BE2C (cell line): ENCODE measurements at regions not wholly inside any gene's neighbourhood (a gene's known extent, or its start where the extent isn't known, plus 50 kb on each side); places are given as distances from the start of the nearest gene placed in this dataset.

Experiments used
- DNase-seq: peaks from one replicate; pipeline ENCODE4 v3.0.0-alpha.2; 2020
- H3K27me3 ChIP-seq: fragments of 250-450 bp; sonication (Bioruptor Pico); 2 replicates; pipeline ENCODE4 v1.5.1; 2020; ENCODE audit warnings: mild to moderate bottlenecking
- H3K36me3 ChIP-seq: fragments of 250-450 bp; sonication (Bioruptor Pico); 2 replicates; pipeline ENCODE4 v1.5.1; 2020; ENCODE audit warnings: mild to moderate bottlenecking
- H3K4me1 ChIP-seq: fragments of 250-450 bp; sonication (Bioruptor Pico); 2 replicates; pipeline ENCODE4 v1.5.1; 2020
- H3K4me3 ChIP-seq: 2 replicates; pipeline ENCODE4 v1.5.1; 2011; ENCODE audit warnings: low read depth, low read length
- H3K9me3 ChIP-seq: fragments of 250-450 bp; sonication (Bioruptor Pico); 2 replicates; pipeline ENCODE4 v1.5.1; 2020
- TF ChIP-seq, protein P1 (sequence below): IDR thresholded peaks from 2 replicates; pipeline ENCODE4 v1.5.1; 2012; ENCODE audit warnings: mild to moderate bottlenecking, low read depth, low read length

DNA sequence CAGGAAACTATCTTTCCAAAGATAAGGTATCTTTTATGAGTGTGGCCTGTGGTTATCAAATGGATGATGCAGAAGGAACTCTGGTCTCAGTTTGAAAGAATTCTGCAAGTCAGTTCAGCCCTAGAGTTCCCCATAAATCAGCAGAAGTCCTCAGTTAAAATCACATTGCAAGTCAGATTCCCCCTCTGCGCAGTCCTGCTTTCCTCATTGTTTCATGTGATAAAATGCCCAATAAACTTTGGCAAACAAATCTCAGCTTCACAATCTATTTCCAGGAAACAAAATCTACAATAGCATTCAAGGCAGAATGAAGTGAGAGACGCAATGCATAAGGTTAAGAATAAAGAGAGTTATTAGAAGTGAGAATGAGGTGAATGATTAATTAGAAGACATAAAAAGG is 216.3 kb upstream of the KLHL1 start:
- no peaks in the 10 kb centered on the region for H3K36me3 ChIP-seq
- no peaks in the 10 kb centered on the region for H3K9me3 ChIP-seq
- TF ChIP-seq, protein P1, sequence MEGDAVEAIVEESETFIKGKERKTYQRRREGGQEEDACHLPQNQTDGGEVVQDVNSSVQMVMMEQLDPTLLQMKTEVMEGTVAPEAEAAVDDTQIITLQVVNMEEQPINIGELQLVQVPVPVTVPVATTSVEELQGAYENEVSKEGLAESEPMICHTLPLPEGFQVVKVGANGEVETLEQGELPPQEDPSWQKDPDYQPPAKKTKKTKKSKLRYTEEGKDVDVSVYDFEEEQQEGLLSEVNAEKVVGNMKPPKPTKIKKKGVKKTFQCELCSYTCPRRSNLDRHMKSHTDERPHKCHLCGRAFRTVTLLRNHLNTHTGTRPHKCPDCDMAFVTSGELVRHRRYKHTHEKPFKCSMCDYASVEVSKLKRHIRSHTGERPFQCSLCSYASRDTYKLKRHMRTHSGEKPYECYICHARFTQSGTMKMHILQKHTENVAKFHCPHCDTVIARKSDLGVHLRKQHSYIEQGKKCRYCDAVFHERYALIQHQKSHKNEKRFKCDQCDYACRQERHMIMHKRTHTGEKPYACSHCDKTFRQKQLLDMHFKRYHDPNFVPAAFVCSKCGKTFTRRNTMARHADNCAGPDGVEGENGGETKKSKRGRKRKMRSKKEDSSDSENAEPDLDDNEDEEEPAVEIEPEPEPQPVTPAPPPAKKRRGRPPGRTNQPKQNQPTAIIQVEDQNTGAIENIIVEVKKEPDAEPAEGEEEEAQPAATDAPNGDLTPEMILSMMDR: no peak
- no peak for DNase-seq
- no peaks in the 10 kb centered on the region for H3K27me3 ChIP-seq
- peaks cover 4% of the 10 kb centered on the region for H3K4me1 ChIP-seq
- H3K4me3 ChIP-seq: no peak overlapping the region

DNA sequence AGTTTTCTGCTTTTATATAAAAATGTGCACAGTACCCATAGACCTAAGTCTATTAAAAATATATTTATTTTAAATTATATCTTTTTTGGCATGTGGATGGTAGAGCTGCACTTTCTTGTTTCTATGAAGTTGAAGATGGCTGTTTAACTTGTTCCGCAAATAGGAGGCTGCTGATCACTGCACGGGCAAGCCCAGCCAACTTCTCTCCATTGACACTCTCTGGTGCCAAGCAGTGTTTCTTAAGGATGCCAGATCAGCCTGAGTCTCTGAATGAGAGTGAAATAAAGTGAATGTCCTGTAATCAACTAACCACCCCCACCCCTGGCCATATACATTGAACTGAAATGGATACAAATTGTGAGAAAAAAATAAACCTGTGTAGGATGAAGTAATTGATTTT is 202.9 kb upstream of the KLHL1 start:
- no peaks in the 10 kb centered on the region for H3K27me3 ChIP-seq
- H3K36me3 ChIP-seq: no peaks in the 10 kb centered on the region
- TF ChIP-seq, protein P1: no peak
- no peaks in the 10 kb centered on the region for H3K9me3 ChIP-seq
- H3K4me3 ChIP-seq: no peak overlapping the region
- no peak for DNase-seq
- 0 out of 2 replicates have a peak, but pooled peaks cover 2% of the 10 kb centered on the region for H3K4me1 ChIP-seq

DNA sequence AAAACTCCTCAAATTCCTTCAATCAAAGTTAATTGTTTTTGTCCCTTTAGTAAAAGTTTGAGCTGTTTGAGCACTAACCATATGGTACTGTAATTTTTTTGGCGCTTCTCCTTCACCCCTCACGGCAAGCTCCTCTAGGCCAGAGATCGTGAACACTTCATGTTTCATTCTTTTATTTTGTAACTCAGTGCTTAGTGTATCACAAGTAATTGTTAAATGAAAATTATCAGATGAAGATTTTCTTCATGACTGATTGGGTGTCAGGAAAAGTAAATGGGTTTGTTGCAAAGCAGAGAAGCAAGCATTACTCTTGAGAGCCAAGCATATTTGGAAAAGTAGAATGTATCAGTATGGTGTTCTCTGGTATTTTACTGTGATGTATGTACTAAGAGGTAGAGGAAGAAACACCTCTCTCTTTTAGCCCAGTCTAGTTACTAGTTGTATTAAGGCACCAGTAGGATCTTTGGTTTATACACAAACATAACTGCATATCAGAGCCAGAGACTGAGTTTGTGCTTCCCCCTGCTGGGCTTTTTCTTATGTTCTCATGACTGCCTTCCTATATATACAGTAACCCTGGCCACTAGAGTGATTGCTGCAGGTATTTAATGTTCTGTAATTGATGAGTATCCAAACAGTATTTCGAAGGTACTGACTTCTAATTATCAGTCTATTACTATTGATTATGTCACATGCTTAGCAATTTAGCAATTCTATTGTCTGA is 202.3 kb upstream of the KLHL1 start:
- DNase-seq: peak; percentile 67
- H3K4me1 ChIP-seq: 0 out of 2 replicates have a peak, but pooled peaks cover 2% of the 10 kb centered on the region
- no peaks in the 10 kb centered on the region for H3K36me3 ChIP-seq
- H3K4me3 ChIP-seq: no peak overlapping the region
- H3K9me3 ChIP-seq: no peaks in the 10 kb centered on the region
- TF ChIP-seq, protein P1: peak; percentile 76
- H3K27me3 ChIP-seq: no peaks in the 10 kb centered on the region

DNA sequence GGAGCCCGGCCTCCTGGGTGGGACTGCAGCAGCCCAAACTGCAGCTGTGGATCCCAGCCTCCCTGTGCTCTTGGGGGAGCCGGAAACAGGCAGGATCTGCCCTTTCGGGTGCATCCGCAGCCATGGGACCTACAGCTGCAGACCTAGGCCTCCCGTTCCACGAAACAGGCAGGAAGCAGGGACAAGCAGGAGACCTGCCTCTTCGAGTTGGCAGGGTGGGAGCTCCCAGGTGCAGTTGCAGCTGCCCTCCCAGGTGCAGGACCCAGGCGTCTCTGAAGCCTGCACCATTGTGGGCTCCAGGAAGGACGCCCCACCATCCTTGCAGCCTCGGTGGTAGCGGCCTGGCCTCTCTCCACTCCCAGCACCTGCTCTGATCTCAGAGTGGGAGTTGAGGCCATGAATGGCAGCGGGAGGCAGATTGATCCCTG is 189.0 kb upstream of the KLHL1 start:
- Histone ChIP-seq H3K9me3 (no peaks in the 10 kb centered on the region), H3K27me3 (no peaks in the 10 kb centered on the region), H3K4me1 (no peaks in the 10 kb centered on the region), H3K36me3 (no peaks in the 10 kb centered on the region), H3K4me3 (no peak overlapping the region)
- DNase-seq: no peak
- TF ChIP-seq, protein P1: no peak

DNA sequence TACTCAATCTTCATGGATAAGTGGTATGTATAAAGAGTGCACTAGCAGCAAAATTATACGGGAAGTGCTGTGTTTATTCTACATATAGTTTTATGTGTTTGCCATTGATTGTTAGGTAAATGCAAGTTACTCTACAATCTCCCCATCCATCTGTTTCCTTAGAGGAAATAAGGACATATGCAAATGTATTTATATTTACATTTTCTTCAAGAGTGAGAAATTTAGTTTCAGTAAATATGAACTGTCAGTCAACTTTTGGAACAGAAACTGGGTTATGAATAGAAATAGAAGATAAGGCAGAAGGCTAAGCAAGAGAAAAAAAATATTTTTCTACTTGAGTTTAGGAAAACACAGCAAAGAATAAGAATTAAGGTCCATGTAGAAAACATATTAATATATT is 176.1 kb upstream of the KLHL1 start:
- Histone ChIP-seq H3K36me3 (no peaks in the 10 kb centered on the region), H3K27me3 (no peaks in the 10 kb centered on the region), H3K4me1 (no peaks in the 10 kb centered on the region), H3K4me3 (no peak overlapping the region), H3K9me3 (no peaks in the 10 kb centered on the region)
- TF ChIP-seq, protein P1: no peak
- no peak for DNase-seq

DNA sequence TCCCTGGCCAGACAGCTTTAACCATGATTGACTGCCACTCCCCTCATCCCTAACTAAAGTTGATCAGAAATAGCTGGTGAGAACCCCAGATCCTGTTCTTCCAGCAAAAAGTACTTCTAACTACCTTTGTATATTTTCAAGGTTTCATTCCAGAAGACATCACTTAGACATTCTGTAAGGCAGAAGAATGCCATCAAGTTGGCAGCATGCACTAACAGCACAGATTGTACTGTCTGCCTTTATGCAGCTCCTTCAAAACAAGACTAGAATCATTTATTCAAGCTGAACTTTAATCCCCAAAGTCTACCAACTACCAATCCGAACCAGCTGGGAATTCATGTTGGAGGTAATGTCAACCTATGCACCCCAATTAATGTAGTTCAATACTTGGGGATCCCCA is 167.6 kb upstream of the KLHL1 start:
- no peaks in the 10 kb centered on the region for H3K9me3 ChIP-seq
- no peaks in the 10 kb centered on the region for H3K27me3 ChIP-seq
- DNase-seq: no peak
- no peak overlapping the region for H3K4me3 ChIP-seq
- H3K36me3 ChIP-seq: no peaks in the 10 kb centered on the region
- TF ChIP-seq, protein P1: no peak
- H3K4me1 ChIP-seq: no peaks in the 10 kb centered on the region
